Activated CD4-positive, alpha-beta T cell treated with anti-CD3 and anti-CD28 coated beads, Interleukin-2, amount 50 U/mL, for 24 hours (primary cell): ENCODE measurements at regions not wholly inside any gene's neighbourhood (a gene's known extent, or its start where the extent isn't known, plus 50 kb on each side); places are given as distances from the start of the nearest gene placed in this dataset.
"Not testable (repeated sequence)": the region's sequence is repeated elsewhere in the genome, so short reads cannot be mapped to it uniquely, and the experiment has no call there.

Experiments used
- DNase-seq, 2 donors: peaks; one replicate each; pipeline ENCODE4 v3.0.0-alpha.2; 2020; ENCODE audit warnings: low read depth in 1 of 2, low spot score in 1 of 2

DNA sequence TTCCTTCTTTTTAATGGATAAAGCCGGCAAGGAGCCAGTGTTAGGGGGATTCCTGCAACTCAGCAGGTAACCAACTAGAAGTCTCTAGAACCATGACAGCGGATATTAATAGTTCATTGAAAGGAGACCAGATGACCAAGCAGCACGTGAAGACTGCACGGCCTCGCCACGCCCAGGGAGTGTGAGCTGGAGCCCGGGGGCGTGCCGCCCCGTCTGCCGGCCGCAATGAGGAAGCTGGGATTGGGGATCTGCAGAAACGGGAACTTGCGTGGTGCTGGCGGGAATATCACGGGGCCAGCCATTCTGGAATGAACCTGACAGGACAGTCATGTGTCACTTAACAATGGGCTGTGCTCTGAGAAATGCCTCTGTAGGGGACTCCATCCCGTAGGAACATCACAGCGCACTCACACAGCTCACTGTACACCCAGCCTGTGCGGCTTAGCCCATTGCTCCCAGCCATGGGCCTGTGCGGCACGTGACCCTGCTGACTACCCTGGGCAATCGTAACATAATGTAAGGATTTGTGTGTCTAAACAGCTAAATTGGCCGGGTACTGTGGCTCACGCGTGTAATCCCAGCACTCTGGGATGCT lies 4092.8 kb upstream of the TPTE start:
- not testable (repeated sequence) for DNase-seq

DNA sequence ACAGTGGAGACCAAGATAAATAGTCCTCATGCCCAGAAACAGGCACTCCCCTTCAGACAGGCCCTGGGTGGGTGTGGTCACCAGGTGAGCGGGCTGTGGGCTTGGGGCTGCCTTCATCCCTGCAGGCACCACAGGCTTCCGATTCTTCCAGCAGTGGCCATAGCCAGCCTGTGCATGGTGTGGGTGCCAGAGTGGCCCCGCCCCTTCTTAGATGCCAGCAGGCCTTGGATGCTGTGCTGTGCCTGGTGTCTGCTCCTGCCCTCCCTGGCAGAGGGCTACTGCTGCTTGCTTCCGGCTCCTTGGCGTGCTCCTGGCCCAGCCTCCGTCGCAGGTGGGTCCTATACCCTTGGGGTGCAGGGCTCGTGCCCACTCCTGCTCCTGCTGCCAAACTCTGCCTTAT lies 4091.5 kb upstream of the TPTE start:
- DNase-seq: not testable (repeated sequence)

DNA sequence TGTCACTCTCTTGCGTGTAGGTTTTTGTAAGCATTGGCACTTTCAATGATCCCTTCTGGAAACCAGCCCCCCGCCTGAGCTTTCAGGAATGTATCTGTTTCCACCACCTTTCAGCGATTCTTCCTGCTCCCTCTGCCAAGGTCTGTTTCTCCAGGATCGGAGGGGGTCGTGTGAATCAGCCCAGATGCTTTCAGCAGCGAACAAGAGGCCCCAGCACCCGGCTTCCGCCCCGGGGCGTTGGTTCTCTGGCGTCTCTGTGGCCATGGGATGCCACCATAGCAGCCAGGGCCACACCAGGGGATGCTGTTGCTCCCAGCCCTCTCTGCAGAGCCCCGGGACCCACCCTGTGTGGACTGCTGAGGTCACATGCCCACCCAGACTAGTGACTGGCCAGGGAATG lies 4088.2 kb upstream of the TPTE start:
- not testable (repeated sequence) for DNase-seq

DNA sequence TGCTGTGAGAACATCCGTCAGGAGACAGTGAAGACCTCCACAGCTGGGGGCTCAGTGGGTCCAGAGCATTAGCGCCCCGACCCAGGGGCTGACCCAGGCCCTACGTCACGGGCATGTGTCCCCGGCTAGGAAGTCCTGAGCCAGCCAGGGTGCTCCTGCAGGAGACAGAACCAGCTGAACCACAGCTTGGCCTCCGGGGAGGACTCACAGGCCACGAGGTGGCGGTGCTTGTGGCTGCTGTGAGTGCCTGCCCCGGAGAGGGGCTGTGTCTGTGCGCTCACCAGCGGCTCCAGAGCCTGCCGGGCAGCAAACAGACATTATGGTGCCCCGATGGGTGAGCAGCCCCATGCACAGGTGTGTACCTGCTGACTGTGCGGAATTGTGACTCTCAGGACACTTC lies 4085.2 kb upstream of the TPTE start:
- not testable (repeated sequence) for DNase-seq

DNA sequence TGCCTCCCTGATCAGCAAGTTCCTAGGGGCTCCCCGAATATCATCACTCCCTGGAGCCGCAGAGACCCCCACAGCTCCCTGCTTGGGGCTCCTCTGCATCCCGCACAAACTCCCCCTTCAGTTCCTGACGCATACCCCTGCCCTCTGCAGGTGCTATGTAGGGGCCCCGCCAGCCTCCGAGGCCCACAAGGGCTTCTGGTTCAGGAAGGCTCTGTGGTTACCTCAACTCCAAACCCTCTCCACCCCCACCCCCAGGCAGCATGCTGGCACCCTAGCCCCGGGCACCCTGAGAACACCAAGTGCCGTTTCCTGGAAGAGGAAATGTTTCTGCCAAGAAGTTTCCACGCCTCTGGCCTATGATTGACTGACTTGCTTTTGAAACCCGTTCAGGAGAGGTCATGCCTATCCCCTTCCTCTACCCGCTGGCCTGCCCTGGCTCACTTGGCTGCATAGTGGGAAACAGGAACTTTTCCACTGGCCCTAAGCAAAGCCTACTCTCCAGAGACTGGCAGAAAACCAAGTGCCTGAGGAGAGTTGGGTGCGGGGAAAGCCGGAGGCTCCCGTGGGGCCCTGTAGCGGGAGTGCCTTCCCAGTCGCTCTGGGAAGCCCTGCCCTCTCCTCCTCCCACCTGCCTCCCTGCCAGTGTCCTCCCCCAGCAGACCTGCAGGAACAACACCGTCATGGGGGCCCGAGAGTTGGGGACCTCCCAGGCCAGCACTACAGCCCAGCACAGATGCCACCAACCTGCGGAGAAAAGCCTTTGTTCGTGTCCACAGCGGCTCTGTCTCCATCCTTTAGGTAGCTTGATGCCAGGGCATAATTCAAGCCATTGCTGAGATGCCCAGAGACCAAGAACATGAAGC lies 4084.2 kb upstream of the TPTE start:
- not testable (repeated sequence) for DNase-seq

DNA sequence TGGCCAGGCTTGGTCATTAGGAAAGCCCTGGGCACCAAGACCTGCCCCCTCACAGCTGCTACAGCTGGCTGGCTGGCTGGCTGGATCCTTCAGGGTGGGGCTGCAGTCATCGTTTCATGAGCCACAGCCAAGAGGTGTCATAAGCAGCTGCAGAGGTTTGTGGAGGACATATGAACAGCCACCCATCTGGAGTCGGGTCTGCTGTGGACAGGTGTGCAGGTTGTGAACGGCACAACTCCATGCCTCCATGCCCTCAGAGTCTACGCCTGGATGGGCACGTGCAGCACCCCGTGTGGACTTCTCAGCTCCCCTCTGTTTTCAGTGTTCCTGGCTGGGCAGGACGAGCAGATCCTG lies 4083.6 kb upstream of the TPTE start:
- DNase-seq: not testable (repeated sequence)

DNA sequence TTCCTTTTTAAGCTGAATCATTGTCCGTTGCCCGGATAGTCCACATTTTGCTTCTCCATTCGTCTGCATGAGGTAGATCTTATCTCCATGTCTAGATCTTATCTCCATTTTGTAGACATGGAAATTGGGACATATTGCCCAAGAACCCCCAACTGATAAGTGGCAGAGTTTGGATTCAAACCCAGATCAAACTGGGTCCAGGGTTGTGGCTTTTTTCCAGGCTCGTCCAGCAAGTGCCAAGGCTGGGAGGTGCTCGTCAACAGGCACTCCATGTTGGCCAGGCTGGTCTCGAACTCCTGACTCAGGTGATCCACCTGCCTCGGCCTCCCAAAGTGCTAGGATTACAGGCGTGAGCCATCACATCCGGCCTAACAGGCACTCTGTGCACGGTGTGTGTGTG lies 4082.3 kb upstream of the TPTE start:
- not testable (repeated sequence) for DNase-seq

DNA sequence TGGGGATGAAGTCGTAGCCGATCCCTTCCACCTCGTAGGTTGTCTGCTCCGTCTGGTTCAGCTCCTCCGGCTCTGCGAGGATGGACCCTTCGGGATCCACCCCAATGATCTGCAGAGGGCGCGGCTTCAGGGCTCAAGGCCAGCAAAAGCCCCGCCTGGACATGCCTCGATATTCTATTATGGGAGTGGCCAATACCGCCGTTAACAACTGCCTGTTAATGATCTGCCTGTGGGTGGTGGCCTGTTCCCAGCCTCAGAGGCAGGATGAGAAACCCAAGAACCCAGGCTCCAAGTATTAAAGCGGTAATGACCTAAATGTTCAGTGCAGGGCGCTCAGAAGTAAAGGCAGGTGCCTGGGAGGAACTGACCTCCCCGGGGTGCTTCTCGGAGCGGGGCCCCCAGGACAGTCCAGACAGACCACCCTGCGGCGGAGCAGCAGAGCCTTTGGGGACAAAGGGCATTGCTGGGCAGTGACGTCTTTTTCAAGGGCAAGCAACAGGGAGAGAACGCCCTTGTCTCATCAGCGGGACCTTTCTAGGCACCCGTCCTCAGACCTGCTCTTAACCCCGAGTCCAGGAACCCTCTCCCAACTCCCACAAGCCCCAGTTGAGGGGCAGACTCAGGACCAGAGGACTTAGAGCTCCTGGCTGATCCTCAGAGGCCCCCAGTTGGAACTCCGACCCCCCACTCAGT lies 4066.6 kb upstream of the TPTE start:
- DNase-seq: not testable (repeated sequence)

DNA sequence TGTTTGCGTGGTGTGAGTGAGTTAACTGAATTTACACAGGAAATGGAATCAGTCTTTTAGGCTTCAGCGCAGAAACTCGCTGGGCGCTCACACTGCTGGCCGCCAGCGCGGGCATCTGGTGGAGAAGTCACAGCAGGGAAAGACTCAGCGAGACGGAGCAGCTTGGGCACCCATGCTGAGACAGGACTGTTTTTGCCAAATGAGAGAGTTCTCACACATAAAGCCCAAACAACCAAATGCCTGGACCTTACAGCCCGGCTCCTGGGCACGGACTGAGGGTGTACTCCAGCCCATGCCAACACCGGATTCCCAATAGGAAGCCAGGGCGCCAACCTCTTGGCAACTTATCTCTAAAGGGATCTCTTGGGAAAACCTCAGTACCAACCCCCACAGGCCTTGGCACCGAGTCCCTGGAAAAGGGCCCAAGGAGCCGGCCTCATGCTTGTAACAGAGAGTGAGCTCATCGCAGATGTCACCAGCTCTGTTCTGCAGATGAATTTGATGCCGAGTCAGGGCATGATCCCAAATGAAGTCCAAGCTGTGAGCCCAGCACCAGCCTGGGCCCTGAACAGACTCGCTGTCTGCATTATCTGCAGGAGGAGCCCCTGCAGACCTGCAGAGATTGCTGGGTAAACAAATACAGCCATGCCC lies 4065.2 kb upstream of the TPTE start:
- DNase-seq: not testable (repeated sequence)

DNA sequence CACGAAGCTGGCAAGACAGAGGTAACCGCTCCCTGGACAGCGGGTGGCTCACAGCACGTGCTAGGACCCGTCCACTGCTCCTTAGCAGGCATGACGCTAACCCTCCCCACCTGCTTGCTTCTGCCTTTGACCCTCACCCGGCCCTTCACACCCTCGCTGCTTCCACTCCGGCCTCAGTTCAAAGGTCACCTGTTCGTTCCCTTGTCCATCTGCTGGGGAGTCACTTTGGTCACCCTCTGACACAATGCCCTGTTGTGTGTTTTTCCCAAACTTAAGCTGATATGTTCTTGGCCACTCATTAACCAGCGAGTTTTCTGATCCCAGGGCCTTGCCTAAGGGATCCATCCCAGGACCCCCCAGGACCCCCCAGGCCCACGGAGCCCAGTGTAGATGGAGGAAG lies 4061.6 kb upstream of the TPTE start:
- DNase-seq: not testable (repeated sequence)

DNA sequence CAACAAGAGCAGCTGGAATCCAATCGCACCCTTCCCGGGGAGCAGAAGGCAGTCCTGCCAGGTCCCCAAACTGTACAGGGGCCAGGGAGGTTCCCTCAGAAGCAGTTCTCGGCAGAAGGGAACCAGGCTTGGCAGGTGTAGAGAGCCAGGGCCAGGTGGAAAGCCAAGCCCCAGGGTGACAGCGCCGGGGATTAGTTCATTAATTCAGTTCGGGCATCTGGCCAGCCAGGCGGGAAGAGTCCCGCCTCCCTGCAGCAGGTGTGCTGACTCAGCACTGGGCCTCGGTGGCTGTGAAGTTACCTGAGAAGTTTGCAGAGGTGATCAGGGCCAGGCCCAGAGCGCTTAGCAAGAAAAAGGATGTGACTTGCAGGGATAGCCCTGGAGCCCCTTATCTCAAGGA lies 4060.0 kb upstream of the TPTE start:
- DNase-seq: not testable (repeated sequence)

DNA sequence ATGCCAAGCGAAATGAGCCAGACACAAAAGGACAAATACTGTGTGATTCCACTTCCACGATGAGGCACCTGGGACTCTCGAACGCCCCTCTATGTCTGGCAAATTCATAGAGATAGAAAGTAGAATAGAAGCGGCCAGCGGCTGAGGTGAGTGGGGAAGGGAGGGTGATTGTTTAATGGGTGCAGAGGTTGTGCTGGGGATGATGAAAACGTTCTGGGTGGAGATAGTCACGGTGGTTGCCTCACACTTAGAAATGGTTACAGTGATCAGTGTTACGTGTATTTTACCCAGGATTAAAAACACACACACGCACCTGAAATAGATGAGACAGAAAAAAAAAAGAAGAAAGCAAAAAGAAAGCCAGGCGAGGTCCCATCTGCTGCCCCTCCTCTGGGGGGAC lies 4057.0 kb upstream of the TPTE start:
- not testable (repeated sequence) for DNase-seq

DNA sequence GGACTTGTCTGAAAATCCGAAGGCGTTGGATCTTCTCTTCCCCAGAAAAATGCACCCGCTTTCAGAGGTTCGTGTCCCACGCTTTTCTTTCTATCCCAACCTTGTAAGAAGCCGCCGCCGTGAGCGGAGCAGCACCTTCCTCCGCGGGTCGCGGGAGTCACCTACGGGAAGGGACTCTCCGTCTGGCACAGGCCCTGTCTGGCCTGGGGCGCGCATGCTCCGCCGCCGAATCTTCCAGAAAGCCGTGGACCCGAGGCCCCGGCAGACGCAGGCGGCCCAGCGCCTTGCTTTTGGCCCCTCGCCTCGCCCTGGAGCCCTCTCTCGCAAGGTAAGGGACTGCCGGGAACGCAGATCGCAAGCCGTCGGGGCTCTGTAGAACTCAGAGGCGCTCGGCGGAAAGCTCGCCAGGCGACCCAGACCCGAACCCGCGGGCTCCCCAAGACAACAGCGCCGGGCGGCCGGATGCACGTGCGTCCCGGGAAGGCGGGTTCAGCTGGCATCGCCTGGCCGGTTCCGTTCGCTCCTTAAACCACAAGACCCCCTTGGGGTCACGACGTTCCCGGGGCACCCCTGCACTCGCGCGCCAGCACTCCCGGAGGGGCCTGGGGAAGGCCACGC lies 4055.2 kb upstream of the TPTE start:
- not testable (repeated sequence) for DNase-seq

DNA sequence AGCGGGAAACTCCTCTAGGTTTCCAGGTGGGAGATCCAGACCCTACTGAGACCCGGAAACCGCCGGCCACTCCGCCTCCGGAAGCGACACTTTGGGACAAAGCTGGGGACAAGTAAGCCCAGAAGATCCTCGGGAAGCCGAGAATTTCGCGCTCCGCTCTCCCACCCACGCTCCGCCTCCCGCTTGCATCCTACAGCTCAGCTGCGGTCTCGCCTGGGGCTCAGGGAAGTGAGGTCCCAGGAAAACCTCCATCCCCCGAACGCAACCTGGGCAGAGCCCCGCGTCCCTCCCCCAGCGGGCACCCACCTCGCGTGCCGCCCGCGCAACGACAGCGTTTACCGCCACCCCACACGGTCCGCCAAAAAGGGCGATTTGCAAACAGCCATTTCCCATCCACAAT lies 4054.7 kb upstream of the TPTE start:
- DNase-seq: not testable (repeated sequence)

DNA sequence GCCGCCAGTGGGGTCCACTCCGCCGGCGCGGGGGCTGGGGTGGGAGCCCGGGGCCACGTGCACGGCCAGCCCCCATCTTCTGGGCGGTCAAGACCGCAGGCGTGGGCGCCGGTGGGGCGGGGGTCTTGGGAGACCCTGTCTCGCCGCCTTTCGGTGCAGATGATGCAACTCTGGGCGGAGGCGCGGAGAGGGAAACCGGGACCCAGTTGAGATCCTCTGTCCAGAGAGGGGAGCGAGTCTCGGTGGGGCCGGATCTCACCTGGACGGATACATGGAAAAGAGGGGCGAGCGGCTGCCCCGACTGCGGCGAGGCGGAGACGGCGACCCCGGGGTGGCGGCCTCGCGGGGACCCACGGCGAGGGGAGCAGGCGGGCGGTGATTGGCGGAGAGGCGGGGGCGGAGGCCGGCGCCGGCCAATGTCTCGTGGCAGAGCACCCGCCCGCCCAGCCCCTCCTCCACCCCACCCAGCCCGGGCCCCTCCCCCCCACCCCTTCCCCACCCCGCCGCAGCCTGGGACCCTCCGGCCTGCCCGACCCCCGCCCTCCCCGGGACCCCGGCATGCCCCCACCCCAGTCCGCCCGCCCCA lies 4054.1 kb upstream of the TPTE start:
- DNase-seq: not testable (repeated sequence)

DNA sequence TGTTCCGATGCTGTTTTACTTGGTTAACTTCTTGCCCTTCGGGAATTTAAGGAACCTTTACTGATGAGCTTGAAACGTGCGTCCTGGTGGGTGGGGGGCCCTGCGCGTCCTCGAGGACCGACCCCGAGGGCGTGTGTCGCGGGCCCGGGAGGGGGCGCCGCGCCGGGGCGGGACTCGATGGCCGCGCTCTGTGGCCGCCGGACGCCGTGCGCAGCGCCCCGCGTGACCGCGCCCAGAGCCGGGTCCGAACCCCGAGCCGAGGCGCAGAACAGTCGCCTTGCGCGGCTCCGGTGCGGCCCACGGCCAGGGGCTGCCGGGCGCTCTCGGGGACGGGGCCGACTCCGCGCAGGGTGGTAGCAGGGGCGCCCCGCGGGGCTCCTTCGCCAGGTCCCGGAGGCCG lies 4053.5 kb upstream of the TPTE start:
- DNase-seq: not testable (repeated sequence)

DNA sequence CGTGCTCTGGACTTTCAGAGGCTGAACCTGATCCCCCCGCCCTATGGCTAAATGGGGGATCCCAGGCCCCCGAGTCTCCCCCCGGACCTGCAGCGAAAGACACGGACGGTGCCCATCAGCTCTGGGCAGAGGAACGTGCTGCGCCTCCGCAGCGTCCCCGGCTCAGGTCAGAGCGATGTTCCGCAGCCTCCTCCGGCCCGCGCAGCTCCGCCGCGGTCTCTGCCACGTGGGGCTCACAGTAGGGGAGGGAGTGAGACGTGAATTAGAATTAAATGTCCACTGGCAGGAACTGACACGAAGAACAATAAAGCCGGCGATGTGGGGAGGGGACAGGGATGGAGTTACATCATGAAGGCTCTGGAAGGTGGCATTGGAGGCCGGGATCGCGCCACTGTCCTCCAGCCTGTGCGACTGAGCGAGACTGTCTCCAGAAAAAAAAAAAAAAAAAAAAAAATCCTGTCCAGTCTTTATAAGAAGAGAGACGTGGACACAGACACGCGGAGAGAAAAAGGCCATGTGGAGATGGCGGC lies 4053.0 kb upstream of the TPTE start:
- DNase-seq: not testable (repeated sequence)

DNA sequence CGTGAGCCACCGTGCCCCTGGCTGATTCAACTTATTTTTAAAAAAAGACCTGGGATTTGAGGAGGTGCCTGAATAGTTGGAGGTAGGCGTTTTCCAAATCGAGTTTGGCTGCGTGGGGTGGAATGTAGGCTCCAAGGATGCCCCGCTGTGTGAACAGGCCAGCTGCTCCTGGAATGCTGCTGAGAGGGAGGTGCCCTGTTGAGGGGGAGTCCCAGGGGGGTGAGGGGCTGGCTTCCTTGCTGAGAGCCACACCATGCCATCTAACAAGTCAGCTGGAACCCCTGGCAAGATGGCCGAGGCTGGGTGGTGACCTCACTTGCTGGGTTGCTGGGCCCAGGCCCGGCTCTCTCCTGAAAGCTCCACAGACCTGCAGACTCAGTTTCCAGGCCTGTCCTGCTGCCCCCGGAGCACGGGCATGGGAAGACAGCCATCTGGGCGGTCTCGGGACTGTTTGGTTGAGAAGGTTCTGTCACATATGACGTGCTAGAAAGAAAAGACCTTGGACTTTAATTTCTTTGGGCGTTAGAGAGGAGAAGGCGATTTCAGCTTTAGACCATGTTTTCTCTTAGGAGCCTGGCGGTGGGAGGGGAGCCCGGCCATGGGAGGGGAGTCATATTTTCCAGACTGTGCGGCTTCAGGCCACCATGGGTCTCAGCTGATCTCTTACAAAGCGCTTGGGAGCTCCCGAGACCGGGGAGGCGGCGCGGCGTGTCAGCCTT lies 4047.0 kb upstream of the TPTE start:
- not testable (repeated sequence) for DNase-seq

DNA sequence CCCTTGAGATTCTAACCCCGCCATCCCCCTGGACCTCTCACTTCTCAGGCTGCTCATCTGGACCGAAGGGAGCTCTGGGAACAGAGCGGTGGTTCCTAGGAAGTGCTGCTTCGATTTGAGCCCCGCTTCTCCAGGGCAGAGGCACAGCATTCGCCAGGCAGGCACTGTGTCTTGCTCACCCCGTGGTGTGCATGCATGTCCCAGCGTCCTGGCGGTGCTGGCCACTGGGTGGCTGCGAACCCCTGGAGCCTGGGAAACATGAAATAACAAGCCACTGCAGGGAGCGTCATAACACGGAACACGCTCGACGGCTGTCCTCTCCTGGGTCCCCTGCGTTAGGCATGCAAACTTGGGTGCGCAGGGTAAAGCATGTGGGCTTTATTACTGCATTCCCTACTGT lies 4040.3 kb upstream of the TPTE start:
- DNase-seq: not testable (repeated sequence)

DNA sequence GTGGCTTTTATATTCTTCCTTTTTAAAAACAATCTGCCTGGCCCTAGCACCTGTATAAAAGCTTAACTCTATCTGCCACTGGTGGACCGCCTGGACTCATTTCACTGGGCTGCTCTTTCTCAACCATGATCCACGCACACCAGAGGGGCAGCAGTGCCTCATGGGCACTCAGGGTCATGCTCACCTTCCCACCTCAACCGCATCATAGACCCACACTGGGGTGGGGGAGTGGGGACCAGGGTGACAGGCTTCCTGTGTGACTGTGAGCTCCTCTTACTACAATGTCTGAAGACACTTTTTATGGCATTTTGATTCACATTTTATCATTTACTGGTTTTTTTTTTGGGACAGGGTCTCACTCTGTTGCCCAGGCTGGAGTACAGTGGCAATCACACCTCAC lies 4038.8 kb upstream of the TPTE start:
- not testable (repeated sequence) for DNase-seq
